Skeletal muscle tissue (tissue), 3 donors: ENCODE measurements at regions not wholly inside any gene's neighbourhood (a gene's known extent, or its start where the extent isn't known, plus 50 kb on each side); places are given as distances from the start of the nearest gene placed in this dataset.

ENCODE experiments used
- H3K27ac ChIP-seq: one replicate; pipeline ENCODE4 v1.7.0; 2013; ENCODE audit warnings: mild to moderate bottlenecking, low read depth, low read length, inconsistent platforms
- H3K27me3 ChIP-seq, 3 donors: one replicate each; pipeline ENCODE4 v1.7.0; 2013; ENCODE audit warnings: low read length in 3 of 3; ENCODE audit not compliant: control insufficient read depth in 3 of 3, insufficient read depth in 3 of 3
- H3K36me3 ChIP-seq, 3 donors: one replicate each; pipeline ENCODE4 v1.7.0; 2013; ENCODE audit warnings: low read length in 3 of 3; ENCODE audit not compliant: control insufficient read depth in 3 of 3, insufficient read depth in 3 of 3
- H3K4me1 ChIP-seq, 3 donors: one replicate each; pipeline ENCODE4 v1.7.0; 2013; ENCODE audit warnings: low read length in 3 of 3, mild to moderate bottlenecking in 3 of 3; ENCODE audit not compliant: control insufficient read depth in 3 of 3, insufficient read depth in 3 of 3
- H3K4me3 ChIP-seq, 3 donors: one replicate each; pipeline ENCODE4 v1.7.0; 2013; ENCODE audit warnings: low read length in 3 of 3
- H3K9ac ChIP-seq, 3 donors: one replicate each; pipeline ENCODE4 v1.7.0; 2013; ENCODE audit warnings: low read length in 3 of 3, mild to moderate bottlenecking in 3 of 3, moderate library complexity in 2 of 3, low read depth in 1 of 3
- H3K9me3 ChIP-seq, 3 donors: one replicate each; pipeline ENCODE4 v1.7.0; 2013; ENCODE audit warnings: low read length in 3 of 3; ENCODE audit not compliant: control insufficient read depth in 3 of 3
- donor health status: Osteomylitis.

- H3K27me3 ChIP-seq = no peaks in the 10 kb centered on the region
- no peaks in the 10 kb centered on the region for H3K4me1 ChIP-seq
- H3K9me3 ChIP-seq = no peaks in the 10 kb centered on the region
- no peaks in the 10 kb centered on the region for H3K36me3 ChIP-seq
- H3K4me3 ChIP-seq = no peak overlapping the region
- H3K9ac ChIP-seq = no peak overlapping the region
- H3K27ac ChIP-seq = no peak overlapping the region
These were observed 110.9 kb upstream of the DMAC1 start for GRCh38 chr9:7910426-7911020.

DNA sequence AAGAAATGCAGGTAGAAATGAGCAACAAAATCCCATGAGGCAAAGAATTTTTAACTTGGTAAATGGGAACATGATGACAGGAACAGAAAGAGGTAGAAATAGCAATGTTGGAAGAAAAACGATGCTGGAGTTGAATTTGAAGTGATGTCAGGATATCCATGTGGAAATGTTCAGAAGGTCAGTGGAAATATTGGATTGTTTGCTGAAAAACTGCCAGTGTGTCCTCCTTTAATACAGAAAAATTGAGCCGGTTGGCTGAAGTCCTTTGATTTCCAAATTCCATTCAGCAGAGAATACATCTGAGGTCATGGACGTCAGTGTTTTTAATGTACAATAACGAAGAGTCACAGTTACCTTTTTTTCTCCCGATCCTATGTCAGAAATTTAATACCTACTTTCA, 110.0 kb upstream of the DMAC1 start:
- Histone ChIP-seq H3K36me3 (no peaks in the 10 kb centered on the region), H3K9ac (no peak overlapping the region), H3K9me3 (no peaks in the 10 kb centered on the region), H3K4me1 (no peaks in the 10 kb centered on the region), H3K27ac (no peak overlapping the region), H3K27me3 (no peaks in the 10 kb centered on the region), H3K4me3 (no peak overlapping the region)

- H3K36me3 ChIP-seq = no peaks in the 10 kb centered on the region
- H3K27ac ChIP-seq = no peak overlapping the region
- H3K4me3 ChIP-seq = no peak overlapping the region
- no peaks in the 10 kb centered on the region for H3K4me1 ChIP-seq
- no peak overlapping the region for H3K9ac ChIP-seq
- no peaks in the 10 kb centered on the region for H3K9me3 ChIP-seq
- no peaks in the 10 kb centered on the region for H3K27me3 ChIP-seq
These were observed 108.2 kb upstream of the DMAC1 start for GRCh38 chr9:7907551-7908337.

DNA sequence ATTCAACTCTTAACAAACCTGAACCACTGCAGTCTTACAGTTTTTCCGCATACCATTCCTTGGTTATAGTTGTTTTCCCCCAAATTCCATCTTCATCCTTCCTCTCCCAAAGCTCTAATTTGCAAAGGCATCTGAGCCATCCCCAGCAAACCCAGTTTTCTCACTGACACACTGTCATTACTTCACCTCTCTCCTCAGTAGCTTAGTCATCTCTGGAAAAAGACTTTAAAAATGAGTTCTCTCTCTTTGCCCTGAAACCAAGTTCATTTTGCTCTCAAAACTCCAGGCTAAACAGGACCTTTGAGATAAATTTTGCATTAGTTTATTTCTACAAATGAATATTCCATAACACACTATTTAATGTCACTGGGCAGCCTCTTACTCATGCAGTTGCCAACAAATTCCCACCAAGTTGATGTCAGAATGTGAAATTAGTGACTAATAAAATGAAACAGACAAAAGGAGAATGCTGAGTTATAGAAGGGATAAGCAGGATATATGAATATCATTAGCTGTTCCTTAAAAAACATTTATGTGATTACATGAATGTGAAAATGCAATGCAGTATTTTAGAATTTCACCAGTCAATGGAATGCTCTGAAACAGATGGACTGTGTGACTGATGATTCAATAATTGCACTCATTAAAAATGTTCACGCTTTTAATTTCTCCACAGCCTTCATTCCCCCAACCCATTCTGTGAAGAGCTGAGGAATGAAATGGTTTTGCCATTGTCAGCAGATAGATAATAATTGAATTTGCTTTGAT, 107.4 kb upstream of the DMAC1 start:
- no peaks in the 10 kb centered on the region for H3K36me3 ChIP-seq
- no peaks in the 10 kb centered on the region for H3K27me3 ChIP-seq
- no peak overlapping the region for H3K4me3 ChIP-seq
- H3K4me1 ChIP-seq = no peaks in the 10 kb centered on the region
- H3K9ac ChIP-seq = no peak overlapping the region
- H3K9me3 ChIP-seq = no peaks in the 10 kb centered on the region
- H3K27ac ChIP-seq = no peak overlapping the region

DNA sequence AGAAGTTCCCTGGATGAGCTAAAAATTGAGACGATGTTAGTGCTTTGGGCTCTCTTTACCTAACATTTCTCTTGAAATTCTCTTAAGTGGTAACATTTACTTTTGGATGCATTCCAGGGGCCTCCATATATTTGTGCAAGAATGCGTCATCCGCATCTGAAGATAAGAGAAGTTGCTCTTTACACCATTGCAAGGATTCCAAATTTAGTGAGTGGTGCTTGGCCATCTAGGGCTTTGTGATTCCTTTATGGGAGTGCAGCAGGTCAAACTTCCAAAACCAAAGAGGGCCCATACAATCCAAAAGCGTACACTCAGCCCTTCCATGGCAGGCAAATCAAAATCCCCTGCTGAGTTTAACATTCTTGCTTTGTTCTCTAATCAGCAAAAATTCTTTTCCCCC, 102.0 kb upstream of the DMAC1 start:
- Histone ChIP-seq H3K27me3 (no peaks in the 10 kb centered on the region), H3K4me1 (no peaks in the 10 kb centered on the region), H3K4me3 (no peak overlapping the region), H3K36me3 (no peaks in the 10 kb centered on the region), H3K9me3 (no peaks in the 10 kb centered on the region), H3K27ac (no peak overlapping the region), H3K9ac (no peak overlapping the region)

GRCh38 chr9:7900541-7900940, 101.0 kb upstream of the DMAC1 start:
- Histone ChIP-seq H3K4me3 (no peak overlapping the region), H3K27me3 (no peaks in the 10 kb centered on the region), H3K9ac (no peak overlapping the region), H3K9me3 (no peaks in the 10 kb centered on the region), H3K27ac (no peak overlapping the region), H3K4me1 (no peaks in the 10 kb centered on the region), H3K36me3 (no peaks in the 10 kb centered on the region)

DNA sequence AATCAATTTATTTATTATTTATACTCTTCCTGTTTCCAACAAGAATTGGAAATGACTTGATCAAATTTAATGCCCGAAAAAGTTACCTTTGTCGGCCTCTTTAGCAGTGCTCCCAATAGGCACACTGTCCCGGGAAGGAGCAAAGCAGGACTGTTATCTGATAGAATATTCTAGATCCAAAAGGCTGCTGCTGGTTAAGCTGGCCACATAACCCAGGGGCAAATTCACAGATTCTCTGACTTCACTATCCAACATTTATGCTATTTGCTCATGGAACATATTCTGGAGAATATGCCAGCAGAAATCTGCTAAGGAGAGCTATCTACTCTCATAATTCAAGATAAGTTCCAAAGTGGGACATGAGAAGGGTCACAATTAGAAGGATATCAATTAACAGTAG, 100.2 kb upstream of the DMAC1 start:
- Histone ChIP-seq H3K36me3 (no peaks in the 10 kb centered on the region), H3K9me3 (no peaks in the 10 kb centered on the region), H3K27ac (no peak overlapping the region), H3K4me1 (no peaks in the 10 kb centered on the region), H3K9ac (no peak overlapping the region), H3K27me3 (no peaks in the 10 kb centered on the region), H3K4me3 (no peak overlapping the region)

GRCh38 chr9:7894231-7894630, 94.7 kb upstream of the DMAC1 start:
- no peaks in the 10 kb centered on the region for H3K9me3 ChIP-seq
- H3K9ac ChIP-seq = no peak overlapping the region
- no peak overlapping the region for H3K27ac ChIP-seq
- H3K4me3 ChIP-seq = no peak overlapping the region
- H3K27me3 ChIP-seq = no peaks in the 10 kb centered on the region
- no peaks in the 10 kb centered on the region for H3K36me3 ChIP-seq
- H3K4me1 ChIP-seq = no peaks in the 10 kb centered on the region

- no peak overlapping the region for H3K4me3 ChIP-seq
- H3K27ac ChIP-seq = no peak overlapping the region
- H3K36me3 ChIP-seq = no peaks in the 10 kb centered on the region
- no peak overlapping the region for H3K9ac ChIP-seq
- H3K27me3 ChIP-seq = no peaks in the 10 kb centered on the region
- no peaks in the 10 kb centered on the region for H3K9me3 ChIP-seq
- no peaks in the 10 kb centered on the region for H3K4me1 ChIP-seq
These were observed 93.4 kb upstream of the DMAC1 start for GRCh38 chr9:7892975-7893374.

DNA sequence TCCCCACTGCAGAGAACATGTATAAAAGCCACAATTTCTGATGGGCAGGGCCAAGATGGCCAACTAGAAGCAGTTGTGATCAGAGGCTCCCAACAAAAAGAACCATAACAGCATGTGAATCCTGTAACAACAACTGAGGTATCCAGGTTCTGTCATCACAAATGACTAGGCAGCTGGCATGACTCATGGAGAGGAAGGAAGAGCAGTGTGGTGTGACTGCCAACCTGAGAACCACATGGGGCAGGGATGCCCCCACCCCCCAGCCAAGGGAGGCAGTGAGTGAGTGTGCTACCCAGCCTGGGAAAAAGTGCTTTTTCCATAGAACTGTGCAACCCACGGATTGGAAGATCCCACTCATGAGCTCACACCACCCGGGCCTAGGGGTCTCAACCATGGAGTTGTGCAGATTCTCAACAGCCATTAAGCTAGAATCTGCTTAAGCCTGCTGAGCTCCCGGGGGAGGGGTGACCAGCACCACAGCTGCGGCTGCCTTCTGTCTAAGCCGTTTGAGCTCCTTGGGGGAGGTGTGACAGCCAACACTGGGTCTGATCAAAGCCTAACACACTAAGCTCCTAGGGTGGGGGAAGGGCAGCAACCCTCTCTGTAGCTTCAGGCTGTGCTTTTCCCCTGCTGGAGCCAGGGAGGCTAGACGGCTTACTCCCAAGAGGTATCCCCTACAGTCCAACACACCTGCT, 80.1 kb upstream of the DMAC1 start:
- Histone ChIP-seq H3K9ac (no peak overlapping the region), H3K27ac (no peak overlapping the region), H3K36me3 (no peaks in the 10 kb centered on the region), H3K9me3 (no peaks in the 10 kb centered on the region), H3K4me1 (no peaks in the 10 kb centered on the region), H3K4me3 (no peak overlapping the region), H3K27me3 (no peaks in the 10 kb centered on the region)
